Activated CD4-positive, alpha-beta T cell treated with anti-CD3 and anti-CD28 coated beads for 48 hours (primary cell): ENCODE measurements at regions not wholly inside any gene's neighbourhood (a gene's known extent, or its start where the extent isn't known, plus 50 kb on each side); places are given as distances from the start of the nearest gene placed in this dataset.
"Not testable (repeated sequence)": the region's sequence is repeated elsewhere in the genome, so short reads cannot be mapped to it uniquely, and the experiment has no call there.

Experiments
- DNase-seq: peaks from one replicate; pipeline ENCODE4 v3.0.0-alpha.2; 2020

DNA sequence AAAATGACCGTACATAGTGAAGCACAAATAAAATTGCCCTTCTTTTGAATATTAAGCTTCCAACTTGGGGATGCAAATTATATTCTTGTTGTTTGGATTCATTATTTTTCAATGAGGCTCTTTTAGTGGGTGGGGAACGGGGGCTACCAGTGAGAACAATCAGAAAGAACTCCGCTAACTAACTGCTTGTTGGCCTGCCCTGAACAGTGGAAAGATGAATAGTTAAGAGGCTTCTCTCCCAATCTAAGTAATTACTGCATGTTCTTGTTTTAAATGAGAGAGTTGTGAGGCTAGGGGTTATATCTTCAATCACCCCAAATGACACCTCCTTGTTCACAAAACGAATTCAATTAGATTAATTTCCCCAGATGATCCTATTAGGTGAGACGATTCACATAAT is 322.0 kb downstream of the FAT3 start:
- DNase-seq: no peak

GRCh38 chr11:92550411-92550810 is 325.8 kb downstream of the FAT3 start:
- DNase-seq: no peak

- DNase-seq: no peak
Measured at GRCh38 chr11:92550871-92551270, 326.3 kb downstream of the FAT3 start.

GRCh38 chr11:92552942-92553341 is 328.3 kb downstream of the FAT3 start:
- DNase-seq: no peak

DNA sequence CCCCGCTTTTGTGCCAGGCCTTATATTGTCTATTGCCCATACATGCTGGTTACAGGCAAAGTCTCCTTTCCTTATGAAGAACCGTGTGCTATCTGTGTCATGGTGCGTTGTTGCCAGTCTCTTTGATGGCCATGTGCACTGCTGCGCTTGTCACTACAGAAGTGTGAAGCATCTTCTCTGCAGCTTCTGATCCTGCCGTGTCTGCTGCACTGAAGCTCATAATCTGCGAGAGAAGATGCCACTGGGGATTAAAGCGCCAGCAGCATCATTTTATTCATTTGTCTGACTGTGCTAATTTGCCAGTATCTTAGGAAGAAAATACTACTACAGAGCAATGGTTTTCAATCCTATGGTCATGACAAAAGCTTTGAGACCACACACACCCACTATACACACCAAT is 330.1 kb downstream of the FAT3 start:
- no peak for DNase-seq

DNA sequence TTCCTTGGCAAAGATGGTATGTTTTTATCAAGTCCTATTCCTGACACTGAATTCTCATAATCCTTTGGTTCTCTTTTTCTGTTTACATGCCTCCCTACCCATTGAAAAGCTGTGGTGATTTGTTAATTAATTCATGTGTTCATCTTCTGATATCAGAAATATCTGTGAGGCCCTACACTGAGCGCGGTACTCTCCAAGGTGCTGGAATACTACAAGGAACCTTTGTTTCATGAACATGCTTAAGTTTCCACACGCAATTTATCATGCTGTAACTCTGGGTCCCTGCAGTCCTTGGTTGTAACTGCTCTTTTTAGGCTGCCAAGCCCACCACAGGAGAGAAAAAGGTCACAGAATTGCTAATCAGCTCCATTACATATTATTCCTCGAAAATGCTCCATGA is 331.8 kb downstream of the FAT3 start:
- DNase-seq: no peak

DNA sequence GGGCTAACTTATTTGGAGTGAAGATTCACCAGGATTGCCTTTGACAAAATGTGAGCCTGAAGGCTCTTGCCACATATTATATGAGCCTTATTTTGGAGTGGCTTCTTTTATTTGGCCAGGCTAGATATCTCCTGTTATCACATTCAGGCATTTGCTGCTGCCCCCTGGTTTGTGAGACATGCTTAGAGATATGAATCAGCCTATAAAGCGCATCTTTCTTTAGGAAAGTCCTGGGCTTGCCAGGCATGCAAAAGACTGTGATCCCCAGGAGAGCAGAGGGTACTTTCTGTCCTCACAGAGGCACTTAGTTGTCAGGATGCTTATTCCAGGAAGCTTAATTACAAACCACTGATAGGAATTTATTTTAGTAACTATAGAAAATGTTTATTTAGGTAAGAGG is 333.3 kb downstream of the FAT3 start:
- DNase-seq: no peak

DNA sequence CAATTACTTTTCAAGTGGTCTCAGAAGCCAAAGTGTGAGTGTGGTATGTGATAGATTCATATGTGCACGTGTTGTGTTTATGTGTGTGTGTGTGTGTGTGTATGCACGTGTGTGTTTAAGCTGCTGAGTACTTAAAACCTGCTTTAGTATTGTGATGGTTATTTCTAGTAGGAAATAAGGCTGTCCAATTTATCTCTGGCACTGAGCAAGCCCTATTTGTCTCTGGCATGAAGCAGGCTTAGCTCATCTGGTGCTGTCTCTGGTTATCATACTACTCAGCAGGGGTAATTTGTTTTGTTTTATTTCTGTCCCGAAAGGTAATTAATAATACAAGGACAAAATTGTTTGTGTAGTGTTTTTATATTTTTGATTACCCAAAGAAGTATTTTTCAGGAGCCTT is 333.7 kb downstream of the FAT3 start:
- DNase-seq: no peak

DNA sequence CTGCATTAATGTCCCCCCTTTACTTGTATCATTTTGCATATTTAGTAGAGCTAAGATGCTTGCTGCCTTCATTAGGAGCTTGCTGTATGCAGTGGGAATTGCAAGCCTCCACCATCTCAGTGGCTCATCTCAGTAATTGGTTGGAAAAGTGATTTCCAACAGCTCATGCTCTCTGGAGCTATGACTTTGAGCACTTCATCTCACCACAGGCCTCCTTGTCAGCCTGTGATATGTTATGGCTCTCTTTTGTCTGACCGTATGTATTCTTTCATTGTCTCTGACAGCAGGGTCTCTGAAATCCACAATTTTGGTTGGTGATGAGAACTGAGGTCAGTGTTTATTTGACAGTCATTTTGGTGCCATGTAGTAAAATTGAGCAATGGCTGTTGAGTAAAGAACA is 345.1 kb downstream of the FAT3 start:
- DNase-seq: no peak

DNA sequence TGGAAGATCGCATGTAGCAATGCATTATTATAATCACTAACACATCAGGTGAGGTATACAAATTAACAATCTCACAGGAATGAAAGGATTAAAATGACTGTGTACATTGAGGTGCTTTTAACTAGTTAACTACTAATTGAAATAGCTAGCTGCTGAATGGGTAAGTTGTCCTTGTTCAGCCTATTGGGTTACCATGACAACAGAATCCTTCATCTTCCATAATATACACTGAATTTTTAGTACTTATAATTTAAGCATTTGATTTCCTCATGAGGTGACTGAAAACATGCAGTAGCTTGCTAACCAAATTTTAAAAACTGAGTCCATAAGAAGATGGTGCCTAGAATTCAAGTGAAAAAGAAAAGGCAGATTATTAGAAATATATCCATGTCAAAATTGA is 347.9 kb downstream of the FAT3 start:
- DNase-seq: no peak

GRCh38 chr11:92576315-92576714 is 351.7 kb downstream of the FAT3 start:
- no peak for DNase-seq

DNA sequence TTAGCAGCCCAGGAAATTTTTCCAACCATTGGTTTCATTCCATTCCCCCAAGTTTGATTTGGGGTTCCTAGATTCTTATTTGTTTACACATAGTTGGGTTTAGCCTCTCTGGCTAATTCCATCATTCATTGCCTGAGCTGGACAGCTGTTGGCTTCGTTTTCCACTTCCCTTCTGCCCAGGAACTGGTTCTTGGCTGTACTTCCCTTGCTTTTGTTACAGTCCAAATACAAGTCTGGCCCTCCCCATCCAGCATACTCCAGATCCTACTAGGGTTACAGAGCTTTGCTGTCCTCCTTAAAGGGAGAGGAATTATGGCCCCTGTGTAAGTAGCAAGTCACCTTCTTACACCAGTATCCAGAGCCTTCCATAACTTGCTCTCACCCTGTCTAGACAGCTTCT is 356.3 kb downstream of the FAT3 start:
- no peak for DNase-seq

DNA sequence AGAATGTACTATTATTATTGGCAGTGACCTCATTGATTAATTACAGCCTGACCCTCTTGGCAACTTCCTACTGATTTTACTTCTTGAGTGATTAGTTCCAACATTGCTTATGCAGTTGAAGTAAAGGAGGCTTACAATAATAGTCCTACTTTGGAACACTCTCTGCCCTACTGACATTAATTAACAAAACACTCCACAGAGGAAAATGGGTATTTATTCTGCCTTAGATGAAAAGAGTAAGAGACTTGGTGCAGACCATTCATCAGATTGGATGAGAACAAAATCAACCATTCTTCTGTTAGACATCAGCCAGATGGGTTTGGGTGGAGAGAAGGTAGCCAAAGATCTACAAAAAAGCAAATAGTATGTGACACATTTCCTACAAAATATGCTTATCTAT is 363.8 kb downstream of the FAT3 start:
- DNase-seq: no peak

GRCh38 chr11:92589512-92589911 is 364.9 kb downstream of the FAT3 start:
- DNase-seq: no peak

- DNase-seq: no peak
Measured at GRCh38 chr11:92591521-92591920, 366.9 kb downstream of the FAT3 start.

DNA sequence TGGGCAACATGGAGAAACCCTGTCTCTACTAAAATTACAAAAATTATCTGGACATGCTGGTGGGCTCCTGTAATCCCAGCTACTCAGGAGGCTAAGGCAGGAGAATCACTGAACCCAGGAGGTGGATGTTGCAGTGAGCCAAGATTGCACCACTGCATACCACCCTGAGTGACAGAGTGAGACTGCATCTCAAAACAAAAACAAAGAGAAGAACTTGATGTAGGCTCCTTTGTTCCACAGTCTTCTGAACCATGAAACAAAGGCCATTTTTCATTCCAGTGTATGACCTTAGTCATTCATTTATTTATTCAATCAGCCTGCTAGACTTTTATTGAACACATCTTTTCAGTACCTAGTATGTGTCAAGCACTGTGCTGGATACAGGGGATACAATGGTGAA is 369.6 kb downstream of the FAT3 start:
- no peak for DNase-seq

- DNase-seq: no peak
Measured at GRCh38 chr11:92595052-92595451, 370.4 kb downstream of the FAT3 start.

DNA sequence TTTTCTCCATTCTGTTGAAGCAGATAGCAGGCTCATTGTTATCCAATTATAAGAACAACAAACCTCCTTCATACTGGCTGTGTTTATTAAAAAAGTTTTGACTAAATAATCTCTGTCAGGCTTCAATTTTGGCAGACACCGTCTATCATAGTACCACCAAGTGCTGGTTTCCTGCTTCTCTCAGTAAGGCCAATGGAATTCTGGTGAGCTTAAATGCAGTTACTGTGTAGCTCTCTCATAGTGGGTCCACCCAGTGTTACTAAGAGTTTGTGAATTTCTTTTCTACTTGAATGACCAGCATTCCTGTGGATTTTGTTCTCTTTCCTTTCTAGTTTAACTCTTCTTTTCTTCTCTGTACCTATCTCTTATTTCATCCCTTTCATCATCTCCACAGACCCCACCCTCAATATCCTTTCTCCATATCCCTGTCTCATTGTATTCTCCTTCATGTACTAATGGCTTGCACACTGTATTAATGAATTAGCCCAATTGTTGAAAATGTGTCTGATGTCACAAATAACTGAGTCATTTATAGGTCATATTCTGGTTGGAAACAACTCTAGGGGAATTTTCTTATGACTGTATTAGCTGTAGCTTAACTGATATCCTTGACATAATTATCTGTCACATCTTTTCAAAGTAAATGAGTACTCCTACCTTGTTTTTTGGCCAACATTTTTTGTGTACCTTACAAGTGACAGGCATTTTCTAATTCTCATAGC is 372.1 kb downstream of the FAT3 start:
- no peak for DNase-seq

DNA sequence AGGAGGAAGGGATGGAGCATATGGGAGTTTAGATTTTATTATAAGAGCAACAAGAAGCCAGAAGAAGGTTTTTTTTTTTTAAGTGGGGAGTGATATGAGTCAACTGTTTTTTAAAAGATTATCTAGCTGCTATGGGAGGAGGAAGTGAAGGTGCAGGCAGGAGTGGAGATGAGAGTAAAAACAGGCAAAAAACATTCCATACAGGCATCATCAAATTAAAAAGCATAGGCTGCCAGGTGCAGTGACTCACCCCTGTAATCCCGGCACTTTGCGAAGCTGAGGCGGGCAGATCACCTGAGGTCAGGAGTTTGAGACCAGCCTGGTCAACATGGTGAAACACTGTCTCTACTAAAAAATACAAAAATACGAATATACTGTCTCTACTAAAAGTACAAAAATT is 368.4 kb upstream of the MTNR1B start:
- no peak for DNase-seq

DNA sequence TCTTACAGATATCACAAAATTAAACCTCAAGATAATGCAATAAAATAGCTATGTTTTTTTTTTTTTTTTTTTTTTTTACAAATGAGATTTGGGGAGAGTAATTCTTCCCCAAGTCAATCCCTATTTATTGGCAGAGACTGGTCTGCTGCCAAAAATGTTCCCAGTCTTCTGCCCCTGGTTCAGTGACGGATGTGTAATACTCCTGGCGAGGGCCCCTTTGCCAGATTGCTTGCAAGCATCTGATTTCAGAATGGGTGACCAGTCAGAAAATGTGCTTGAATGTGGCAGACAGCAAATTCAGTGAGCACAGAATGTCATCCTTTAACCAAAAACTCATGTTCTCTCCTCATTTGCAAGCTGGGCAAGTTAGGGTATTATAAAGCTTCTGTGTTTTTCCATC is 363.8 kb upstream of the MTNR1B start:
- no peak for DNase-seq

DNA sequence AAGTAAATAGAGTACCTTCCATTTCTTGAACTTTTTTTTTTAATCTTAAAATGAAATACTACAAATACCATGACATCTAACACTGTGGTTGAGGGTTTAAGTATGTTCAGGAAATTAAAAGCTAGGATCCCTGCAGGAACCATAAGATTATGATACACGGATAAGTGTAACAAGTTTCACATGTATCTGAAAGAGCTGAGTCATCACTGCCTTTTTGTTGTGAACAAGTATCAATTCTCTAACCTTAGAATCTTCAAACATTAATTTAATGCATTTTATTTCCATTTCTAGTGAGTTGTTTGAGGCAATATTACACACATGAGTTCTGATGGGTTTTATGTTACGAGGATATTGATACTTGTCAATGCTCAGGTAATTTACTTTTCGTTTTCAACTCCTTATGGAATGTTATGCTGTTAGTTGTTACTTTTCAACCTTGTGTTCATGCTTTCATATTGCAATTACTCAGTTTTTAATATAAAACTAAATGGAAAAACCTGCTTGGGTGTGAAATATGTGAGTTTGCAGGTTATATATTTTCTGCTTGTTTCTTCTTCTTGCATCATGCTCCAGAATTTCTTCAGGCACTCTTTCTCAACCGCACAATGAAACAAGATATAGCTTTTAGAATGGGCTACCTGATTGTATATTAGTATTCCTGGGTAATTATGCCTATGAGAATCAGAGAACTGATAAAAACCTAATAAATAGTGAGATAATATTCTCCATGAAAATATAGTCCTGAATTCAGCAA is 361.3 kb upstream of the MTNR1B start:
- DNase-seq: no peak

- DNase-seq: no peak
Measured at GRCh38 chr11:92611157-92611556, 358.3 kb upstream of the MTNR1B start.

- DNase-seq: not testable (repeated sequence)
Measured at GRCh38 chr11:92618020-92618419, 351.4 kb upstream of the MTNR1B start.

DNA sequence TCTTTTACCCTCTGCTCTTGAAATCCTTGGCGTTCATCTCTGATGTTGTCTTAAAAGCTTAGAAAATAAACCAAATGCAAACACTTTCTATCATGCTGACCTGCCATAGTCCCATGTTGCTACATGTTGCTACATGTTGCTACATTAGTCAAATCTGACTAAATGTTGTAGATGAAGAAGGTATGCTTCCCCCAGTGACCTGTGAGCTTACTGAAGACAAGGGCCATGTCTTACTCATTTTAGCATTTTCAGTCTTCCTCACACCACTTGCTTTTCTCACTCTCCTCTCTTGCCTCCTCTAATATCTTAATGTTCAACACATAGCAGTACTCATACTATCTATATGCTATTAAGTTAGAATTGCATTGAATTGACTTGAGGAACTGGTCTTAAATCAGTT is 346.4 kb upstream of the MTNR1B start:
- DNase-seq: no peak

DNA sequence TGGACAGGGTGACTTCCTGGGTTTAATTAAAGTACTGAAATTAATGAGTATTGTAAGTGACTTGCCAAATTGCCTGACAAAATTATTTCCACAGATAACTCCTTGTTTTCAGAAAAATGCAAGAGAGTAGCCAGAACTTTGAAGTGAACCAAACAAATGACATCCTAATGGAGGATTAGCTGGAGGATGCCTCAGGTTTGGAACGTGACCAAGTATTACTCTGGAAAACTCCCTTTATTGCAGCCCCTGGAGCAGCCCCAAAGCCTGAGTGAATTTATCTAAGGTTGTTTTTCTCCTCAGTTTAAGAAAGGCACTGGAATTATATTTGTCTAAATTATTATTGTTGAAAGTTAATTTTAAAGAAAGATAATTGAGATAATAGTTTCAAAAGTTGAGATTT is 343.6 kb upstream of the MTNR1B start:
- no peak for DNase-seq
